ENCODE measurements at regions not wholly inside any gene's neighbourhood (a gene's known extent, or its start where the extent isn't known, plus 50 kb on each side); places are given as distances from the start of the nearest gene placed in this dataset.
"Not testable (repeated sequence)": the region's sequence is repeated elsewhere in the genome, so short reads cannot be mapped to it uniquely, and the experiment has no call there.

- no peaks in the 10 kb centered on the region for H3K9me3 Mint-ChIP-seq
- H3K36me3 Mint-ChIP-seq = no peaks in the 10 kb centered on the region
- no peak for DNase-seq (ENCODE audit: low spot score in 2 of 2, unreplicated experiment in 2 of 2)
- H3K4me3 Mint-ChIP-seq = no peak overlapping the region
- TF ChIP-seq, protein P1, sequence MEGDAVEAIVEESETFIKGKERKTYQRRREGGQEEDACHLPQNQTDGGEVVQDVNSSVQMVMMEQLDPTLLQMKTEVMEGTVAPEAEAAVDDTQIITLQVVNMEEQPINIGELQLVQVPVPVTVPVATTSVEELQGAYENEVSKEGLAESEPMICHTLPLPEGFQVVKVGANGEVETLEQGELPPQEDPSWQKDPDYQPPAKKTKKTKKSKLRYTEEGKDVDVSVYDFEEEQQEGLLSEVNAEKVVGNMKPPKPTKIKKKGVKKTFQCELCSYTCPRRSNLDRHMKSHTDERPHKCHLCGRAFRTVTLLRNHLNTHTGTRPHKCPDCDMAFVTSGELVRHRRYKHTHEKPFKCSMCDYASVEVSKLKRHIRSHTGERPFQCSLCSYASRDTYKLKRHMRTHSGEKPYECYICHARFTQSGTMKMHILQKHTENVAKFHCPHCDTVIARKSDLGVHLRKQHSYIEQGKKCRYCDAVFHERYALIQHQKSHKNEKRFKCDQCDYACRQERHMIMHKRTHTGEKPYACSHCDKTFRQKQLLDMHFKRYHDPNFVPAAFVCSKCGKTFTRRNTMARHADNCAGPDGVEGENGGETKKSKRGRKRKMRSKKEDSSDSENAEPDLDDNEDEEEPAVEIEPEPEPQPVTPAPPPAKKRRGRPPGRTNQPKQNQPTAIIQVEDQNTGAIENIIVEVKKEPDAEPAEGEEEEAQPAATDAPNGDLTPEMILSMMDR (IDR thresholded peaks at IDR 0.05; ENCODE audit: unreplicated experiment) = no peak
- H3K27me3 Mint-ChIP-seq (ENCODE audit: low read depth) = no peaks in the 10 kb centered on the region
- H3K27ac Mint-ChIP-seq = no peak overlapping the region
- peaks cover 28% of the 10 kb centered on the region for H3K4me1 Mint-ChIP-seq
Observed at GRCh38 chr3:64361962-64362735, 136.9 kb upstream of the PRICKLE2 start.

DNA sequence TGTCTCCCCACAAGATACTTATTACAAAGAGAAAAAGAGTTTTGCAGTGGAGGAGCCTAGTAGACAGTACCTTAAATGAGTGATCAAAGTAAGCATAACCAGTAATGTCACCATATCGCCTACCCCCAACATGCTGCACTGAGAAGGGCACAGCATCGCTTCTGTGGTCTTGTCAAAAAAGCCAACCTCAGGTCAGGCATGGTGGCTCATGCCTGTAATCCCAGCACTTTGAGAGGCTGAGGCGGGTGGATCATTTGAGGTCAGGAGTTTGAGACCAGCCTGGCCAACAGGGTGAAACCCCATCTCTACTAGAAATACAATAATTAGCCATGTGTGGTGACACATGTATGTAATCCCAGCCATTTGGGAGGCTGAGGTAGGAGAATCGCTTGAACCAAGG is 135.8 kb upstream of the PRICKLE2 start:
- H3K36me3 Mint-ChIP-seq; H3K9me3 Mint-ChIP-seq; DNase-seq (ENCODE audit: low spot score in 2 of 2, unreplicated experiment in 2 of 2); H3K27ac Mint-ChIP-seq; H3K27me3 Mint-ChIP-seq (ENCODE audit: low read depth); H3K4me3 Mint-ChIP-seq: not testable (repeated sequence)
- H3K4me1 Mint-ChIP-seq = peaks cover 28% of the 10 kb centered on the region

- Mint-ChIP-seq H3K4me3 (no peak overlapping the region), H3K36me3 (no peaks in the 10 kb centered on the region), H3K9me3 (no peaks in the 10 kb centered on the region), H3K4me1 (peaks cover 32% of the 10 kb centered on the region), H3K27ac (no peak overlapping the region), H3K27me3 (ENCODE audit: low read depth) (no peaks in the 10 kb centered on the region)
- no peak for DNase-seq (ENCODE audit: low spot score in 2 of 2, unreplicated experiment in 2 of 2)
- TF ChIP-seq, protein P1 (IDR thresholded peaks at IDR 0.05; ENCODE audit: unreplicated experiment) = no peak
Observed at GRCh38 chr3:64360280-64360679, 135.0 kb upstream of the PRICKLE2 start.

DNA sequence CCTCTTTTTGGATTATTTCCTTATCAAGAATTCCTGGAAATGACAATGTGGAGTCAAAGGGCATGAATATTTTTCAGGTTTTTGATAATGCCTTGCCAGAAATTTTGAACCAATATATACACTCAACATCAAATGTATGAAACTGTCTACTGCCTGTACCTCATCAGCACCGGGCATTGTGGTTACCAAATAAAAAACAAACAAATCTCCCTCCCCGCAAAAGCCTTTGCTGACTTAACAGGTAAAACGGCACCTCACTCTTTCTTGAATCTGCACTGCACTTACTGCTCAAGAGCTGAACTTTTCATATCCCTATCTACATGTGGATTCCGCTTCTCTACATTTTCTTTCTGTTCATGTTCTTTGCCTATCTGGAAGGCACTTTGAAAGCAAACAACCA is 134.5 kb upstream of the PRICKLE2 start:
- Mint-ChIP-seq H3K27ac (no peak overlapping the region), H3K4me1 (peaks cover 38% of the 10 kb centered on the region), H3K9me3 (no peaks in the 10 kb centered on the region), H3K4me3 (no peak overlapping the region), H3K36me3 (no peaks in the 10 kb centered on the region), H3K27me3 (ENCODE audit: low read depth) (no peaks in the 10 kb centered on the region)
- TF ChIP-seq, protein P1 (IDR thresholded peaks at IDR 0.05; ENCODE audit: unreplicated experiment) = no peak
- DNase-seq (ENCODE audit: low spot score in 2 of 2, unreplicated experiment in 2 of 2) = no peak

DNA sequence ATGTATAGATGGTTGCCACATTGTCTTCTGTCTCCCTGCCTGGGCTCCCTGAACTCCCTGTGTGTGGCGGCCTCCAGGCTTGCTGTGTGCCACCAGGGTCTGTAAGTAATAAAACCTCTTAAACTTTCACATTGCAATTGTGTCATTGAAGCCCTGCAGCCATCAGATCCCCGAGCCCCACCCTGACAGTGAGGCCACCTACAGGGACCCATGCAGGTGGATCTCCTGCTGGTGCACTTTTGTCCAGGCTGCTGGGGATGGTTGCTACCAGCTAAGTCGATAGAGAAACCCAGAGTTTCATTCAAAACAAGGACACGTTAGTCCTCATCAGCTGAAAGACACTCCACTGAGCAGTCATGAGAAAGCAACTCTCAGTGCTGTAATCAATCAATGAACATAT is 133.6 kb upstream of the PRICKLE2 start:
- Mint-ChIP-seq H3K4me1 (peaks cover 43% of the 10 kb centered on the region), H3K27me3 (ENCODE audit: low read depth) (no peaks in the 10 kb centered on the region), H3K36me3 (no peaks in the 10 kb centered on the region), H3K9me3 (no peaks in the 10 kb centered on the region), H3K27ac (no peak overlapping the region), H3K4me3 (no peak overlapping the region)
- TF ChIP-seq, protein P1 (IDR thresholded peaks at IDR 0.05; ENCODE audit: unreplicated experiment) = no peak
- DNase-seq (ENCODE audit: low spot score in 2 of 2, unreplicated experiment in 2 of 2) = no peak

DNA sequence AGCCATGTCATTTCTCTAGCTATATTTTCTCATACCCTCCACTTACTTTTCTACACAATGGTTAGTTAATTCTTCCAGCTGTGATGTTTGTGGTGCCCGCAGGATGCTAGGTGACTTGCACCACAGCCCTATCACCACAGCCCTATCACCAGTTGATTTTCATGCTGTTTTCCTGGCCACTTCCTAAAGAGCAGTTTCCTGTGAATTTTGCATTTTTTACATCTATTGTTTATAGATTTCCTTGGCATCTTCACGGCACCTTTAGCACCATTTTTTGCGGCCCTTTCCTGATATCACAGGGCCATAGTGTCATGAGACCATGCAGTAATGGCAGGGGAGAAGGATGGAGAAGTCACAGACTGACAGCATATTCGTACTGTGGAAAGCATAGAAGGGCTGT is 132.9 kb upstream of the PRICKLE2 start:
- Mint-ChIP-seq H3K9me3 (no peaks in the 10 kb centered on the region), H3K4me3 (no peak overlapping the region), H3K4me1 (peaks cover 50% of the 10 kb centered on the region), H3K36me3 (no peaks in the 10 kb centered on the region), H3K27me3 (ENCODE audit: low read depth) (no peaks in the 10 kb centered on the region), H3K27ac (no peak overlapping the region)
- TF ChIP-seq, protein P1 (IDR thresholded peaks at IDR 0.05; ENCODE audit: unreplicated experiment) = no peak
- no peak for DNase-seq (ENCODE audit: low spot score in 2 of 2, unreplicated experiment in 2 of 2)

Measured in mesothelial cell of epicardium (in vitro differentiated cells).